DND-41 (cell line): ENCODE measurements at regions not wholly inside any gene's neighbourhood (a gene's known extent, or its start where the extent isn't known, plus 50 kb on each side); places are given as distances from the start of the nearest gene placed in this dataset.

Experiments
- ATAC-seq: fragments of 200-7000 bp; cut with Tn5 transposase; 3 replicates; pipeline ENCODE4 v1.9.1; 2021; ENCODE audit warnings: low read depth; ENCODE audit not compliant: insufficient read depth
- DNase-seq: peaks from one replicate; pipeline ENCODE4 v3.0.0-alpha.2; 2020
- H2AFZ ChIP-seq: 2 replicates; pipeline ENCODE4 v1.6.0; 2012; ENCODE audit warnings: low read depth, low read length
- H3K27ac ChIP-seq: 2 replicates; pipeline ENCODE4 v1.5.1; 2012; ENCODE audit warnings: low read length, inconsistent platforms
- H3K27me3 ChIP-seq: fragments of 200-600 bp; sonication (generic); 2 replicates; pipeline ENCODE4 v1.6.0; 2012; ENCODE audit warnings: low read length, mild to moderate bottlenecking, inconsistent platforms; ENCODE audit not compliant: insufficient read depth, poor library complexity
- H3K36me3 ChIP-seq: 2 replicates; pipeline ENCODE4 v1.5.1; 2012; ENCODE audit warnings: low read length, inconsistent platforms; ENCODE audit not compliant: insufficient read depth
- H3K4me1 ChIP-seq: 2 replicates; pipeline ENCODE4 v1.5.1; 2012; ENCODE audit warnings: mild to moderate bottlenecking, low read length; ENCODE audit not compliant: insufficient read depth
- H3K4me2 ChIP-seq: 2 replicates; pipeline ENCODE4 v1.6.0; 2012; ENCODE audit warnings: mild to moderate bottlenecking, moderate library complexity, low read length, inconsistent platforms; ENCODE audit not compliant: insufficient read depth
- H3K4me3 ChIP-seq, 2 experiments: fragments of 200-600 bp in 1 of 2; shearing (Covaris generic) in 1 of 2; 2 replicates each; pipeline ENCODE4 v1.5.1; 2012 to 2016; ENCODE audit warnings: inconsistent platforms in 2 of 2, low read length in 2 of 2, mild to moderate bottlenecking in 2 of 2, low read depth in 1 of 2, moderate library complexity in 1 of 2
- H3K79me2 ChIP-seq: 2 replicates; pipeline ENCODE4 v1.6.0; 2012; ENCODE audit warnings: low read length, inconsistent platforms; ENCODE audit not compliant: insufficient read depth
- H3K9ac ChIP-seq: 2 replicates; pipeline ENCODE4 v1.6.0; 2012; ENCODE audit warnings: low read depth, mild to moderate bottlenecking, inconsistent platforms, low read length, moderate library complexity
- H3K9me3 ChIP-seq: 2 replicates; pipeline ENCODE4 v1.5.1; 2012; ENCODE audit warnings: low read length, moderate library complexity, mild to moderate bottlenecking, inconsistent platforms; ENCODE audit not compliant: insufficient read depth, severe bottlenecking
- H4K20me1 ChIP-seq: 2 replicates; pipeline ENCODE4 v1.6.0; 2012; ENCODE audit warnings: low read length; ENCODE audit not compliant: insufficient read depth
- EZH2 ChIP-seq: IDR thresholded peaks from 3 replicates; pipeline ENCODE4 v1.6.1; 2012; ENCODE audit warnings: borderline replicate concordance, low read depth, mild to moderate bottlenecking, moderate library complexity, low read length, inconsistent platforms; ENCODE audit not compliant: severe bottlenecking
- TF ChIP-seq, protein P1 (sequence below): IDR thresholded peaks from 2 replicates; pipeline ENCODE4 v1.5.1; 2012; ENCODE audit warnings: borderline replicate concordance, low read length, moderate library complexity, mild to moderate bottlenecking; ENCODE audit not compliant: poor library complexity, severe bottlenecking; ENCODE audit errors: extremely low read depth

DNA sequence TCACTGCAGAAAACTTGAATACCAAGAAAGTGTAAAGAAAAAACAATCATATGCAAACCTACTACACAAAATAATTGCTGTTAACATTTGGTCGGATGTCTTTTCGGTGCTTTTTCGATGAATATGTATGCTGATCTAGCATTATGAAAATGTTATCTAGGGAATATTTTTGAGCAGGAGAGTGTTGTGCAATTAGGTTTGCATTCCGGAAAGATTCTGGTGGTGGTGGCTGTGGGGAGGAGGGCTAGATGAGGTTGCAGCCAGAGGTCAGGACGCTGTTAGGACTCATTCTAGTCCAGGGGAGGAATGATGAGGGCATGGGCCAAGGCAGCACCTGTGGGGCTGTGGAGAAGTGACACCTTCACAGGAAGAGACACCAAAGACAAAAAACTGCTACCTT is 258.0 kb upstream of the ASIC2 start:
- Histone ChIP-seq H4K20me1 (no peaks in the 10 kb centered on the region), H2AFZ (no peak overlapping the region), H3K9ac (no peak overlapping the region), H3K27me3 (no peaks in the 10 kb centered on the region), H3K27ac (no peak overlapping the region), H3K36me3 (no peaks in the 10 kb centered on the region), H3K79me2 (no peaks in the 10 kb centered on the region), H3K4me3 (no peak overlapping the region), H3K9me3 (no peaks in the 10 kb centered on the region), H3K4me1 (no peaks in the 10 kb centered on the region), H3K4me2 (no peak overlapping the region)
- TF ChIP-seq EZH2, result no peak
- TF ChIP-seq, protein P1, sequence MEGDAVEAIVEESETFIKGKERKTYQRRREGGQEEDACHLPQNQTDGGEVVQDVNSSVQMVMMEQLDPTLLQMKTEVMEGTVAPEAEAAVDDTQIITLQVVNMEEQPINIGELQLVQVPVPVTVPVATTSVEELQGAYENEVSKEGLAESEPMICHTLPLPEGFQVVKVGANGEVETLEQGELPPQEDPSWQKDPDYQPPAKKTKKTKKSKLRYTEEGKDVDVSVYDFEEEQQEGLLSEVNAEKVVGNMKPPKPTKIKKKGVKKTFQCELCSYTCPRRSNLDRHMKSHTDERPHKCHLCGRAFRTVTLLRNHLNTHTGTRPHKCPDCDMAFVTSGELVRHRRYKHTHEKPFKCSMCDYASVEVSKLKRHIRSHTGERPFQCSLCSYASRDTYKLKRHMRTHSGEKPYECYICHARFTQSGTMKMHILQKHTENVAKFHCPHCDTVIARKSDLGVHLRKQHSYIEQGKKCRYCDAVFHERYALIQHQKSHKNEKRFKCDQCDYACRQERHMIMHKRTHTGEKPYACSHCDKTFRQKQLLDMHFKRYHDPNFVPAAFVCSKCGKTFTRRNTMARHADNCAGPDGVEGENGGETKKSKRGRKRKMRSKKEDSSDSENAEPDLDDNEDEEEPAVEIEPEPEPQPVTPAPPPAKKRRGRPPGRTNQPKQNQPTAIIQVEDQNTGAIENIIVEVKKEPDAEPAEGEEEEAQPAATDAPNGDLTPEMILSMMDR, result no peak
- ATAC-seq (no peak), DNase-seq (no peak)

DNA sequence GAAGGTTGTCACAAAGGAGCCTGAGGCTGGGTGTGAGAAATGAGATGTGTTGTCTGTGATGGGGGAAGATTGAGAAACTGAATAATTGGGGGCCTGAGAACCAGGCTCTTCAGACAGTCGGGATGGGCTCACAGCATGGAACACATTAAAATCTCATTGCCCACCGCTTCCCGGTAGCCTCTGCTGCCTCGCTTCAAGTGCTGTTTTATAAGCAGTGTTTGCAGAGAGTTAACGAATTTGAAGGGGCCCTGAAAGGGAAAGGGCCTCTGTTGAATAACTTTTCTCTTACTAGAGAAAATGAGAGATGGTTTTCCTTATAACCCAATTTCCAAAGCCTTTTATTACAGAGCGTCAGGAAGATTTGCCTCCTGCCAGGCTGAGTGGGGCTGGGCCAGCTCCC is 258.8 kb upstream of the ASIC2 start:
- Histone ChIP-seq H3K9me3 (no peaks in the 10 kb centered on the region), H3K27me3 (no peaks in the 10 kb centered on the region), H3K4me3 (no peak overlapping the region), H3K27ac (no peak overlapping the region), H3K9ac (no peak overlapping the region), H3K4me2 (no peak overlapping the region), H2AFZ (no peak overlapping the region), H3K4me1 (no peaks in the 10 kb centered on the region), H3K79me2 (no peaks in the 10 kb centered on the region), H4K20me1 (no peaks in the 10 kb centered on the region), H3K36me3 (no peaks in the 10 kb centered on the region)
- no peak for TF ChIP-seq EZH2
- TF ChIP-seq, protein P1, result no peak
- DNase-seq (no peak), ATAC-seq (no peak)

DNA sequence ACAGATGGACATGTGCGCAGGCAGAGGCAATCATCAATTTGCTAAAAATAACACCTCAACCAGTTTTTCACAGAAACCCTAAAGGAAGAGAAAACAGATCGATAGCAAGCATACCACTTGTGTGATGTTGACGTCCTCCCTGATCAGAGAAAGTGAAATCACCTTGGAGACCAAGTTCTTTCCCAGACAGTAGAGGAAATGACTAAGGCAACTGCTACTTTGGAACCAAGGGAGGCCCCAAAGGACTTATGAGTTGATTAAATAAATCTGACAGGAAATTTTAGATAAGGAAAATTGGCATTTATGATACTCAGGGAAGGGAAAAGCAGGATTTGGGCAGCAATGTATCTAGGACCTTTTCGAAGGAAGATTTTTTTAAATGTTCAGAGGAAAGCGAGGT is 267.1 kb upstream of the ASIC2 start:
- Histone ChIP-seq H3K4me3 (no peak overlapping the region), H3K4me1 (no peaks in the 10 kb centered on the region), H3K9me3 (no peaks in the 10 kb centered on the region), H3K79me2 (no peaks in the 10 kb centered on the region), H2AFZ (no peak overlapping the region), H3K27me3 (no peaks in the 10 kb centered on the region), H3K36me3 (no peaks in the 10 kb centered on the region), H3K9ac (no peak overlapping the region), H3K27ac (no peak overlapping the region), H4K20me1 (no peaks in the 10 kb centered on the region), H3K4me2 (no peak overlapping the region)
- ATAC-seq, result no peak
- no peak for TF ChIP-seq EZH2
- TF ChIP-seq, protein P1, result no peak
- no peak for DNase-seq

DNA sequence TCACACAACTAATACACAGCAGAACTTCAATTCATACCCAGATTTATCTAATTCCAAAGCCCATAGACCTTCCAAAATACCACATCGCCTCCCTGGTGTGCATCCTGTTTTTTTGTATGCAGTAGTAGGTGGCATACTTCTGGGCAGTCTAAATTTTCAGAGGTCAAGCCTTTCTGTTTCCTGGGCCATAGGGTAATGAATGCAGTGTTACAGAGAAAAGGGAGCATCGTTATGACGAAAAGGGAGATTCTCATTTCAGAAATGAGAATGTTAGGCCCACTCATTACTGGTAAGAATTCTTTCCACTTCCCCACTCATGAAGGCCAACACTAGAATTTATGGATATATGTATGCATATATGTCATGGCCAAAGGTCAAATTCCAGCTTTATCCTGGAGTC is 267.8 kb upstream of the ASIC2 start:
- ATAC-seq (no peak), DNase-seq (no peak)
- Histone ChIP-seq H3K9ac (no peak overlapping the region), H4K20me1 (no peaks in the 10 kb centered on the region), H3K27ac (no peak overlapping the region), H3K27me3 (no peaks in the 10 kb centered on the region), H3K36me3 (no peaks in the 10 kb centered on the region), H3K9me3 (no peaks in the 10 kb centered on the region), H2AFZ (no peak overlapping the region), H3K4me2 (no peak overlapping the region), H3K4me3 (no peak overlapping the region), H3K4me1 (no peaks in the 10 kb centered on the region), H3K79me2 (no peaks in the 10 kb centered on the region)
- TF ChIP-seq, protein P1, result no peak
- TF ChIP-seq EZH2, result no peak
